GM23248 (cell line): ENCODE measurements at regions not wholly inside any gene's neighbourhood (a gene's known extent, or its start where the extent isn't known, plus 50 kb on each side); places are given as distances from the start of the nearest gene placed in this dataset.

ENCODE experiments used
- DNase-seq: peaks from one replicate; pipeline ENCODE4 v3.0.0-alpha.2; 2015
- H2AFZ ChIP-seq: fragments of 200-600 bp; sonication (generic); 2 replicates; pipeline ENCODE4 v1.6.1; 2016; ENCODE audit warnings: antibody characterized with exemption
- H3F3A ChIP-seq: fragments of 200-600 bp; sonication (generic); 2 replicates; pipeline ENCODE4 v1.6.1; 2016; ENCODE audit warnings: mild to moderate bottlenecking, antibody characterized with exemption, mixed run types; ENCODE audit not compliant: insufficient read depth
- H3K27ac ChIP-seq: fragments of 200-600 bp; sonication (generic); 2 replicates; pipeline ENCODE4 v1.5.1; 2016; ENCODE audit warnings: mild to moderate bottlenecking
- H3K27me3 ChIP-seq: fragments of 200-600 bp; sonication (generic); replicated peaks from 2 replicates; pipeline ENCODE4 v1.6.1; 2016; ENCODE audit warnings: mild to moderate bottlenecking; ENCODE audit not compliant: insufficient read depth
- H3K36me3 ChIP-seq: fragments of 200-600 bp; sonication (generic); 2 replicates; pipeline ENCODE4 v1.6.1; 2016; ENCODE audit warnings: low read depth, mild to moderate bottlenecking
- H3K4me1 ChIP-seq: fragments of 200-600 bp; sonication (generic); 2 replicates; pipeline ENCODE4 v1.6.1; 2016; ENCODE audit warnings: mild to moderate bottlenecking; ENCODE audit not compliant: insufficient read depth
- H3K4me2 ChIP-seq: fragments of 200-600 bp; sonication (generic); one replicate; pipeline ENCODE4 v1.6.1; 2016; ENCODE audit warnings: mild to moderate bottlenecking; ENCODE audit not compliant: unreplicated experiment
- H3K4me3 ChIP-seq: fragments of 200-600 bp; sonication (generic); 2 replicates; pipeline ENCODE4 v1.5.1; 2016; ENCODE audit warnings: mild to moderate bottlenecking
- H3K79me2 ChIP-seq: fragments of 200-600 bp; sonication (generic); 2 replicates; pipeline ENCODE4 v1.6.1; 2016; ENCODE audit warnings: mild to moderate bottlenecking; ENCODE audit not compliant: insufficient read depth
- H3K9ac ChIP-seq: fragments of 200-600 bp; sonication (generic); 2 replicates; pipeline ENCODE4 v1.6.1; 2016; ENCODE audit warnings: mild to moderate bottlenecking
- H3K9me2 ChIP-seq: fragments of 200-600 bp; sonication (generic); 2 replicates; pipeline ENCODE4 v1.6.1; 2016; ENCODE audit warnings: mixed run types, mild to moderate bottlenecking, moderate library complexity; ENCODE audit not compliant: insufficient read depth
- H3K9me3 ChIP-seq: fragments of 200-600 bp; sonication (generic); one replicate; pipeline ENCODE4 v1.6.1; 2017; ENCODE audit warnings: low read depth
- H4K20me1 ChIP-seq: fragments of 200-600 bp; sonication (generic); 2 replicates; pipeline ENCODE4 v1.6.0; 2016; ENCODE audit not compliant: insufficient read depth
- EZH2 ChIP-seq: fragments of 200-600 bp; sonication (generic); IDR thresholded peaks from 2 replicates; pipeline ENCODE4 v1.6.1; 2018; ENCODE audit warnings: antibody characterized with exemption, mild to moderate bottlenecking; ENCODE audit not compliant: insufficient read depth, poor library complexity, severe bottlenecking
- EZH2phosphoT487 ChIP-seq: fragments of 200-600 bp; sonication (generic); IDR thresholded peaks from 2 replicates; pipeline ENCODE4 v1.6.1; 2018; ENCODE audit warnings: antibody characterized with exemption, moderate library complexity, mild to moderate bottlenecking, low read depth; ENCODE audit not compliant: insufficient read depth
- WGBS, 2 experiments: methylation state at CpG; one replicate each; pipeline ENCODE4 v1.1.6; 2015 to 2017; ENCODE audit warnings: low lambda C conversion rate in 2 of 2, low coverage in 1 of 2; ENCODE audit errors: missing lambda C conversion rate in 2 of 2; 5-methylcytosine and 5-hydroxymethylcytosine counted together
- in situ Hi-C: fragments of 300-500 bp; cut with MboI; formaldehyde crosslinking; loops from 2 replicates; pipeline ENCODE4 v1.15.0; 2020

DNA sequence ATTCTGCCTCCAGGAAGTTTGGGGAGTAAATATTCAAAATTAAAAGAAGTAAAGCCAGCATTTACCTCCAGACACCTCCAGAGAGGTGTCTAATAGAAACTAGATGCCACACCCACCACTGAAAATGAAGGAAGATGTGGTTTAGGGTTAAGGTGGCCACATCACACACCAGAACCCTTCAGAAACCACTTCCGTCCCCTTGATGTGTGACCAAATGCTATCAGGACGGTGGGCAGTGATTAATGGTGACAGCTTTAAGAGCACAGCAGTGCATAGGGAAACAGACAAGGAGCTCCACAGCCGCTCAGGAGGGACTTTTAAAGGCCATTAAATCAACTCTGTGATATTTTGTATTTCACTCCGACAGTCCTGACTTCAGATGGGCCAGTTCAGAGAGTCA, 295.2 kb downstream of the BRINP1 start:
- no peak for DNase-seq
- no peaks in the 10 kb centered on the region for H3K4me1 ChIP-seq
- no peak overlapping the region for H3K27ac ChIP-seq
- no peaks in the 10 kb centered on the region for H3K79me2 ChIP-seq
- no peak overlapping the region for H3K9ac ChIP-seq
- no peak overlapping the region for H2AFZ ChIP-seq
- 10 to 18% methylated on average over 4 of the region's 4 CpGs for WGBS, 2 experiments
- in situ Hi-C loops: no loop called here
- peaks cover 7% of the 10 kb centered on the region; the same call in 1 of the 2 replicates for H3K27me3 ChIP-seq
- no peak overlapping the region for H3K4me2 ChIP-seq
- no peaks in the 10 kb centered on the region for H3K9me3 ChIP-seq
- TF ChIP-seq EZH2phosphoT487 (no peak), EZH2 (no peak)
- no peaks in the 10 kb centered on the region for H3K36me3 ChIP-seq
- H3K9me2 ChIP-seq: no peaks in the 10 kb centered on the region
- no peak overlapping the region for H3K4me3 ChIP-seq
- no peaks in the 10 kb centered on the region for H3F3A ChIP-seq
- H4K20me1 ChIP-seq: no peaks in the 10 kb centered on the region

DNA sequence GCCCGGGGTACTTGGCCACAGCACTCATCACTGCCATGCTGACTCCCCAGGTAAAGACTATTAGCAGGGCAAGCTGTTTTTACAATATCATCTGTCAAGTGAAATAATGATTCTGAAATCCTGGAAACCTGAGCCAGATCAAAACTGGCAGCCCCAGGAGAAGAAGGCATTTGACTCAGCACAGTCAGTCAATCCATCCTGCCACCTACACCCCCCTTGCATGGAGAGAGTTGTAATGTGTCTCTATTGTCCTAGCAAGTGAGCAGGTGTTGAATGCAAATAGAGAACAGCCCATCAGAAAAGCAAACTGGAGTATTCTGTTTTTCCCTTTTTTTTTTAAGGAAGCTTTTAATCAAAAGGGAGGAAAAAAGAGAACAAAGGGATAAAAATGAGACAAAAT, 291.2 kb downstream of the BRINP1 start:
- Histone ChIP-seq H3K4me3 (no peak overlapping the region), H3K79me2 (no peaks in the 10 kb centered on the region), H2AFZ (no peak overlapping the region), H3K9ac (no peak overlapping the region), H3K36me3 (no peaks in the 10 kb centered on the region), H3K27me3 (peaks cover 7% of the 10 kb centered on the region; the same call in 1 of the 2 replicates), H3K4me1 (no peaks in the 10 kb centered on the region), H3K27ac (no peak overlapping the region), H3K9me3 (no peaks in the 10 kb centered on the region), H3K9me2 (no peaks in the 10 kb centered on the region), H4K20me1 (no peaks in the 10 kb centered on the region), H3K4me2 (no peak overlapping the region), H3F3A (no peaks in the 10 kb centered on the region)
- no peak for DNase-seq
- 5 to 14% methylated on average over 1 of the region's 1 CpG for WGBS, 2 experiments
- TF ChIP-seq EZH2 (no peak), EZH2phosphoT487 (no peak)
- in situ Hi-C loops: no loop called here

DNA sequence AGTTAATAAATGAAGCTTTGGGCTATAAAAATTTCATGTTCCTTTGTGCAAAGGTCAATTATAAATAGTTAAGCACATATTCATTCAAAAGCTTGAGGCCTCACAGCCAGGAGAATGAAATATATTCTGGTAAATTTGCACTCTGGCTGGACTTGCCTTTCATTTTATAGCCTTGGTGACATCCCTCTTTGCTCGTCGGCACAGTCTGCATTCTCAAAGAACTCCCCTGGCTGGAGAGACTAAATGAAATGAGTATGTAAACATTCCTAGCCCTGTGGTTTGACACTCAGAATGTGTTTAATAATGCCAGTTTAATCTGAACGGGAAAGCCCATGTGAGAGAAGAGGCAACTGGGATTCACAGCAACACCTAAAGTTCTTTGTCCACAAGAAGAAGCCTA, 285.6 kb downstream of the BRINP1 start:
- Histone ChIP-seq H3K9ac (no peak overlapping the region), H3K9me3 (no peaks in the 10 kb centered on the region), H4K20me1 (no peaks in the 10 kb centered on the region), H3K27ac (no peak overlapping the region), H3K4me1 (no peaks in the 10 kb centered on the region), H3K36me3 (no peaks in the 10 kb centered on the region), H3K4me2 (no peak overlapping the region), H3K27me3 (no peaks in the 10 kb centered on the region), H3K4me3 (no peak overlapping the region), H2AFZ (no peak overlapping the region), H3K79me2 (no peaks in the 10 kb centered on the region), H3F3A (no peaks in the 10 kb centered on the region), H3K9me2 (no peaks in the 10 kb centered on the region)
- no peak for TF ChIP-seq EZH2
- WGBS, 2 experiments: 52 to 59% methylated on average over 3 of the region's 3 CpGs
- in situ Hi-C loops: no loop called here
- no peak for DNase-seq

DNA sequence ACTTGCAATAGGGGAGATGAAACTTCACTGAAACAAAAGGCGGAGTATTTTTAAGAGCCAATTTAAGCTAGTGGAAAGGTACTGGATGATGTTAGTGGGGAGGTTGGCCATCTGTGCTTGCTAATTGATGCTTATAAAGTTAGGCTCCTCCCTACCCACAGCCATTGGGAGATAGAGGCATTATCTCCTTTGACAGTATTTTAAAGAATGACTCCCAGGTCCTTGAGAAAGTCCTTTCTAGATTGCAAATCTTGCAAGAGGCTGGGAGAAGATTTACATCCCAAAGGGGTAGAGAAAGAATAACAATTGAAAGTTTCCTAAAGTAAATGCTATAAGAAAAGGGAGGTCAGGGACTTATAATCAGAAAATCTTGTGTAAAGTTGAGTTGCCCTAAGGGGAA, 282.6 kb downstream of the BRINP1 start:
- H3K27me3 ChIP-seq: no peaks in the 10 kb centered on the region
- no peaks in the 10 kb centered on the region for H3K9me2 ChIP-seq
- no peak overlapping the region for H3K4me2 ChIP-seq
- no peak overlapping the region for H2AFZ ChIP-seq
- H4K20me1 ChIP-seq: no peaks in the 10 kb centered on the region
- no peaks in the 10 kb centered on the region for H3K9me3 ChIP-seq
- no peaks in the 10 kb centered on the region for H3K79me2 ChIP-seq
- H3K27ac ChIP-seq: no peak overlapping the region
- no peak for TF ChIP-seq EZH2
- TF ChIP-seq EZH2phosphoT487: no peak
- WGBS, 2 experiments: 83 to 84% methylated on average over 1 of the region's 1 CpG
- H3F3A ChIP-seq: no peaks in the 10 kb centered on the region
- DNase-seq: no peak
- no peak overlapping the region for H3K9ac ChIP-seq
- H3K4me3 ChIP-seq: no peak overlapping the region
- in situ Hi-C loops: no loop called here
- no peaks in the 10 kb centered on the region for H3K4me1 ChIP-seq
- no peaks in the 10 kb centered on the region for H3K36me3 ChIP-seq

DNA sequence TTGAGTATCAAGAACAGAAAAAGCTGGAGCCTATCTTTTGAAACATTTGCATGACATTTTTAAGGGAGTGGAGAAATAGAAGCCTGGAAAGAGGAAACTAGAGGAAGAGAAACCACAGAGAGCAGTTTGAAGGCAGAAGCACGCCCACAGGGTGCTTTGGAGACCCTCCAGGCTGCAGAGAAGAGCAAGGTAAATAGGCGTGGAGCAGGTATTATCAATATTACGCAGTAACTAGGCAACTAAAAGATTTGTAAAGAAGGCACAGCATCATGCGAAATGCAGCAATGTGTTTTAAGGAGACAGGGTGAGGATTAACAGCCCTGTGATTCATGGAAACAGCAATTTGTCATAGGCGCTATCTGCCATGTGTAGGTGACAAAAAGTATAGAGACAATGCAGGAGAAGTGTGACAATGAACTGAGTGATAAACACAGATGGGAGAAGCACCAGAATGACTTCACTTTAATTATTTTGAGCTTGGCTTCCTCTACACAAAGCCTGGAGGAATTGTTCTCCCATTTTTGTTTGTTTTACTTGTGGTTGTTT, 281.2 kb downstream of the BRINP1 start:
- Histone ChIP-seq H3K9ac (no peak overlapping the region), H3F3A (no peaks in the 10 kb centered on the region), H3K4me2 (no peak overlapping the region), H2AFZ (no peak overlapping the region), H3K27ac (no peak overlapping the region), H3K4me1 (no peaks in the 10 kb centered on the region), H3K4me3 (no peak overlapping the region), H3K9me3 (no peaks in the 10 kb centered on the region), H4K20me1 (no peaks in the 10 kb centered on the region), H3K79me2 (no peaks in the 10 kb centered on the region), H3K36me3 (no peaks in the 10 kb centered on the region), H3K27me3 (no peaks in the 10 kb centered on the region), H3K9me2 (no peaks in the 10 kb centered on the region)
- no peak for DNase-seq
- TF ChIP-seq EZH2phosphoT487: no peak
- in situ Hi-C loops: no loop called here
- 38 to 42% methylated on average over 5 of the region's 5 CpGs for WGBS, 2 experiments
